ENCODE measurements at regions not wholly inside any gene's neighbourhood (a gene's known extent, or its start where the extent isn't known, plus 50 kb on each side); places are given as distances from the start of the nearest gene placed in this dataset.
A peak's percentile ranks its signal among the peaks of the same experiment; 100 is the strongest.

DNA sequence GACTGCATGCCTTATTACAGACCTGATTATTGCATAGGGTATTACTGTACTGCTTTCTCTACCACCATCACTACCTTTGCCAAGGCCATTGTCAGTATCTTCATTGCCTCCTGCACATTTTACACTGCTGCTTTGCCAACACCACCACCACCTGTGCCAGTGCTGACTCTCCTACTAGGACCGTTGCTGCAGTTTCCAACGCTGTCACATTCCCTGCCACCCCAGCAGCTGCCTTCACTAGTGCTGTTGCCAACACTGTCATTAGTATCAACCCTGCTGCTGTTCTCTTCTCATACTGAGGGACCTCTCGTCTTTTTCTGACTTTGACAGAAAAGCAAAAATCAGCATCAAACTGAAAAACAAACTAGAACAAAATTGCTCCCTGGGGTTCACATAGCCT, 394.9 kb upstream of the B3GALT2 start:
- Histone ChIP-seq H3K9me2 (ENCODE audit: insufficient read depth) (no peaks in the 10 kb centered on the region), H4K20me1 (ENCODE audit: insufficient read depth) (no peaks in the 10 kb centered on the region), H3K4me1 (replicated peaks; ENCODE audit: insufficient read depth) (no peaks in the 10 kb centered on the region), H3K4me2 (no peak overlapping the region), H3K79me2 (ENCODE audit: low read depth) (no peaks in the 10 kb centered on the region), H3K36me3 (ENCODE audit: low read depth) (no peaks in the 10 kb centered on the region), H3K27ac (no peak overlapping the region), H3F3A (ENCODE audit: insufficient read depth, low read depth) (no peaks in the 10 kb centered on the region), H3K4me3 (no peak overlapping the region), H2AFZ (no peak overlapping the region), H3K27me3 (ENCODE audit: insufficient read depth, low read depth) (no peaks in the 10 kb centered on the region), H3K9me3 (ENCODE audit: insufficient read depth, low read depth) (no peaks in the 10 kb centered on the region)
- POLR2A ChIA-PET (ENCODE audit: unreplicated experiment) = no interaction called here
- intact Hi-C loops (cut with micrococcal nuclease; ENCODE audit: unreplicated experiment) = no loop called here
- no TSS peak for BruUV-seq (replicated peaks)
- CTCF ChIA-PET = no interaction called here
- no peak for TF ChIP-seq EZH2 (IDR thresholded peaks at IDR 0.05; ENCODE audit: low read depth)
- TF ChIP-seq, protein P1, sequence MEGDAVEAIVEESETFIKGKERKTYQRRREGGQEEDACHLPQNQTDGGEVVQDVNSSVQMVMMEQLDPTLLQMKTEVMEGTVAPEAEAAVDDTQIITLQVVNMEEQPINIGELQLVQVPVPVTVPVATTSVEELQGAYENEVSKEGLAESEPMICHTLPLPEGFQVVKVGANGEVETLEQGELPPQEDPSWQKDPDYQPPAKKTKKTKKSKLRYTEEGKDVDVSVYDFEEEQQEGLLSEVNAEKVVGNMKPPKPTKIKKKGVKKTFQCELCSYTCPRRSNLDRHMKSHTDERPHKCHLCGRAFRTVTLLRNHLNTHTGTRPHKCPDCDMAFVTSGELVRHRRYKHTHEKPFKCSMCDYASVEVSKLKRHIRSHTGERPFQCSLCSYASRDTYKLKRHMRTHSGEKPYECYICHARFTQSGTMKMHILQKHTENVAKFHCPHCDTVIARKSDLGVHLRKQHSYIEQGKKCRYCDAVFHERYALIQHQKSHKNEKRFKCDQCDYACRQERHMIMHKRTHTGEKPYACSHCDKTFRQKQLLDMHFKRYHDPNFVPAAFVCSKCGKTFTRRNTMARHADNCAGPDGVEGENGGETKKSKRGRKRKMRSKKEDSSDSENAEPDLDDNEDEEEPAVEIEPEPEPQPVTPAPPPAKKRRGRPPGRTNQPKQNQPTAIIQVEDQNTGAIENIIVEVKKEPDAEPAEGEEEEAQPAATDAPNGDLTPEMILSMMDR (conservative IDR thresholded peaks at IDR 0.05) = no peak
- DNase-seq = no peak

DNA sequence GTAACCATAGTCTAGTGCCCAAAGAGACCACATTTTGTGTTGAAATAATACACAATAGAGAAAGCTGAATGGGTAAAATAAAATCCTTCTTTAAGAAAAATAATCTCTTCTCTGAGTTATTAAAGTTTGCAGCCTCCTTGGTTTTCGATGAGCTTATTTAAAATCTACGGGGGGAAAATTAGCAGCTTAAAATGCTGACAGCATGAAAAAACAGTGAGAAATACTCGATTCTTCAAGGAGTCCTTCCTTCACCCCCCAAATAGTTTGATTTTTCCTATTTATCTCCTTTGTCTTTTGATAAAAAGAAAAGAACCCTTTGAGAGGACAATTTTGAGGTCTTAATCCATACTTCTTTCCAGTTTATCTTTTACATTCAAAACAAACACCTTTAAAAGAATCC, 394.0 kb upstream of the B3GALT2 start:
- no peaks in the 10 kb centered on the region for H4K20me1 ChIP-seq (ENCODE audit: insufficient read depth)
- H3K4me3 ChIP-seq = no peak overlapping the region
- no peaks in the 10 kb centered on the region for H3K4me1 ChIP-seq (replicated peaks; ENCODE audit: insufficient read depth)
- POLR2A ChIA-PET (ENCODE audit: unreplicated experiment) = interaction anchor here (0.7 kb wide), 1 partner anchor 12 kb away, joined by 5 read pairs; no protein-coding TSS in a partner anchor
- BruUV-seq (replicated peaks) = no TSS peak
- no peaks in the 10 kb centered on the region for H3F3A ChIP-seq (ENCODE audit: insufficient read depth, low read depth)
- H3K9me3 ChIP-seq (ENCODE audit: insufficient read depth, low read depth) = no peaks in the 10 kb centered on the region
- no peak for DNase-seq
- H3K79me2 ChIP-seq (ENCODE audit: low read depth) = no peaks in the 10 kb centered on the region
- intact Hi-C loops (cut with micrococcal nuclease; ENCODE audit: unreplicated experiment) = no loop called here
- H2AFZ ChIP-seq = no peak overlapping the region; the same call in 1 of the 2 replicates
- H3K27me3 ChIP-seq (ENCODE audit: insufficient read depth, low read depth) = no peaks in the 10 kb centered on the region
- CTCF ChIA-PET = interaction anchor here (0.6 kb wide), 1 partner anchor 818 kb away, joined by 9 read pairs; no protein-coding TSS in a partner anchor
- no peak overlapping the region for H3K27ac ChIP-seq
- H3K4me2 ChIP-seq = no peak overlapping the region
- H3K9me2 ChIP-seq (ENCODE audit: insufficient read depth) = no peaks in the 10 kb centered on the region
- TF ChIP-seq, protein P1 (conservative IDR thresholded peaks at IDR 0.05) = no peak
- TF ChIP-seq EZH2 (IDR thresholded peaks at IDR 0.05; ENCODE audit: low read depth) = no peak
- H3K36me3 ChIP-seq (ENCODE audit: low read depth) = no peaks in the 10 kb centered on the region

DNA sequence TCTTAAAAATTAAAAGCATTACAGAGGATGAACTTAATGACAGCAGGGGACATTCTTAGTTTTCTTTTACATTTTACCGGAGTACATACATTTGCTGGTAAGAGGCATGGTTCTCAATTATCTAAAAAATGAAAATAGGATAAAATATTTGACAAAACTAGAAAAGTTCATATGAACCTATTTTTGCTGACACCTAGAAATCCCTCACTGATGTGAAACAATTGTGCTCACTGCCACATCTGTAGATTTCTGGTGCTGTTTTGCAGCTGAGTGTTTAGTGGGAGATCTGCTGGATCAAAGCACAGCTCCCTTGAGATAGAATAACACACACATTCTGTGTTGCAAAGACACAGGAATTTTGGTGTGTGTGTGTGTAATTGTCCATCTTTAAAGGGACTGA, 392.9 kb upstream of the B3GALT2 start:
- no TSS peak for BruUV-seq (replicated peaks)

More for the DNA sequence above, 392.9 kb upstream of the B3GALT2 start:
- CTCF ChIA-PET = no interaction called here
- Histone ChIP-seq H3K4me3 (no peak overlapping the region), H3K9me3 (ENCODE audit: insufficient read depth, low read depth) (no peaks in the 10 kb centered on the region), H4K20me1 (ENCODE audit: insufficient read depth) (no peaks in the 10 kb centered on the region), H3K27me3 (ENCODE audit: insufficient read depth, low read depth) (no peaks in the 10 kb centered on the region), H3K4me2 (no peak overlapping the region), H3K4me1 (replicated peaks; ENCODE audit: insufficient read depth) (no peaks in the 10 kb centered on the region), H3K36me3 (ENCODE audit: low read depth) (no peaks in the 10 kb centered on the region), H3K27ac (no peak overlapping the region), H3K9me2 (ENCODE audit: insufficient read depth) (no peaks in the 10 kb centered on the region), H2AFZ (peak overlapping the region; percentile 52; the same call in 1 of the 2 replicates), H3K79me2 (ENCODE audit: low read depth) (no peaks in the 10 kb centered on the region), H3F3A (ENCODE audit: insufficient read depth, low read depth) (no peaks in the 10 kb centered on the region)
- POLR2A ChIA-PET (ENCODE audit: unreplicated experiment) = no interaction called here
- intact Hi-C loops (cut with micrococcal nuclease; ENCODE audit: unreplicated experiment) = no loop called here
- no peak for DNase-seq
- TF ChIP-seq, protein P1 (conservative IDR thresholded peaks at IDR 0.05) = no peak
- no peak for TF ChIP-seq EZH2 (IDR thresholded peaks at IDR 0.05; ENCODE audit: low read depth)

Measured in PC-9 (cell line).